ENCODE measurements at regions not wholly inside any gene's neighbourhood (a gene's known extent, or its start where the extent isn't known, plus 50 kb on each side); places are given as distances from the start of the nearest gene placed in this dataset.

- peak; percentile 37 for TF ChIP-seq CTCF (IDR thresholded peaks at IDR 0.05)
- 0 out of 2 replicates have a peak overlapping the region, but pooled peaks have one; percentile 23 for H3K27ac ChIP-seq
Observed at GRCh38 chr9:40222617-40223200, 867.2 kb downstream of the SPATA31A1 start.

- H3K27ac ChIP-seq: 0 out of 2 replicates have a peak overlapping the region, but pooled peaks have one; percentile 23
Observed at GRCh38 chr9:40223353-40223752, 867.9 kb downstream of the SPATA31A1 start.
